Loucy (cell line): ENCODE measurements at regions not wholly inside any gene's neighbourhood (a gene's known extent, or its start where the extent isn't known, plus 50 kb on each side); places are given as distances from the start of the nearest gene placed in this dataset.

Experiments used
- H2AFZ ChIP-seq: fragments of 200-600 bp; sonication (generic); 2 replicates; pipeline ENCODE4 v1.6.0; 2016; ENCODE audit warnings: antibody characterized with exemption, mild to moderate bottlenecking, low read length, moderate library complexity
- H3F3A ChIP-seq: fragments of 200-600 bp; 2 replicates; pipeline ENCODE4 v1.6.0; 2016; ENCODE audit warnings: antibody characterized with exemption, low read depth, mild to moderate bottlenecking
- H3K27me3 ChIP-seq: fragments of 200-600 bp; sonication (generic); 2 replicates; pipeline ENCODE4 v1.6.1; 2014; ENCODE audit warnings: low read length, mild to moderate bottlenecking; ENCODE audit not compliant: insufficient read depth, poor library complexity, severe bottlenecking
- H3K36me3 ChIP-seq: fragments of 200-600 bp; sonication (generic); 2 replicates; pipeline ENCODE4 v1.6.1; 2016; ENCODE audit warnings: low read length; ENCODE audit not compliant: insufficient read depth
- H3K4me1 ChIP-seq: fragments of 200-600 bp; sonication (generic); 2 replicates; pipeline ENCODE4 v1.5.1; 2014; ENCODE audit warnings: low read length, mild to moderate bottlenecking; ENCODE audit not compliant: insufficient read depth, poor library complexity, severe bottlenecking
- H3K4me2 ChIP-seq: fragments of 200-600 bp; sonication (generic); 2 replicates; pipeline ENCODE4 v1.6.0; 2014; ENCODE audit warnings: antibody characterized with exemption, low read length, low read depth, mild to moderate bottlenecking; ENCODE audit not compliant: poor library complexity, severe bottlenecking
- H3K4me3 ChIP-seq: fragments of 200-600 bp; sonication (generic); 2 replicates; pipeline ENCODE4 v1.5.1; 2014; ENCODE audit warnings: low read length, mild to moderate bottlenecking, mixed read lengths; ENCODE audit not compliant: poor library complexity, severe bottlenecking
- H3K79me2 ChIP-seq: fragments of 200-600 bp; sonication (generic); 2 replicates; pipeline ENCODE4 v1.6.1; 2014; ENCODE audit warnings: low read length; ENCODE audit not compliant: insufficient read depth
- H3K9ac ChIP-seq: fragments of 200-600 bp; sonication (generic); 2 replicates; pipeline ENCODE4 v1.6.0; 2014; ENCODE audit warnings: mild to moderate bottlenecking, low read depth, low read length, moderate library complexity; ENCODE audit not compliant: poor library complexity, severe bottlenecking
- H3K9me2 ChIP-seq: fragments of 200-600 bp; sonication (generic); replicated peaks from 2 replicates; pipeline ENCODE4 v1.6.1; 2016; ENCODE audit warnings: low read depth, low read length, mixed read lengths
- H3K9me3 ChIP-seq: fragments of 200-600 bp; sonication (generic); 2 replicates; pipeline ENCODE4 v1.6.1; 2014; ENCODE audit warnings: mild to moderate bottlenecking, antibody characterized with exemption, low read length, low read depth; ENCODE audit not compliant: insufficient read depth
- H4K20me1 ChIP-seq: fragments of 200-600 bp; sonication (generic); 2 replicates; pipeline ENCODE4 v1.6.0; 2014; ENCODE audit warnings: antibody characterized with exemption, low read length, mild to moderate bottlenecking; ENCODE audit not compliant: insufficient read depth, poor library complexity, severe bottlenecking
- EZH2phosphoT487 ChIP-seq: fragments of 200-600 bp; IDR thresholded peaks from 2 replicates; pipeline ENCODE4 v1.6.1; 2018; ENCODE audit warnings: antibody characterized with exemption, mild to moderate bottlenecking, moderate library complexity, borderline replicate concordance
- TF ChIP-seq, protein P1 (sequence below): fragments of 200-600 bp; sonication (generic); conservative IDR thresholded peaks from 2 replicates; pipeline ENCODE4 v1.5.1; 2014; ENCODE audit warnings: mild to moderate bottlenecking, antibody characterized with exemption, low read length

DNA sequence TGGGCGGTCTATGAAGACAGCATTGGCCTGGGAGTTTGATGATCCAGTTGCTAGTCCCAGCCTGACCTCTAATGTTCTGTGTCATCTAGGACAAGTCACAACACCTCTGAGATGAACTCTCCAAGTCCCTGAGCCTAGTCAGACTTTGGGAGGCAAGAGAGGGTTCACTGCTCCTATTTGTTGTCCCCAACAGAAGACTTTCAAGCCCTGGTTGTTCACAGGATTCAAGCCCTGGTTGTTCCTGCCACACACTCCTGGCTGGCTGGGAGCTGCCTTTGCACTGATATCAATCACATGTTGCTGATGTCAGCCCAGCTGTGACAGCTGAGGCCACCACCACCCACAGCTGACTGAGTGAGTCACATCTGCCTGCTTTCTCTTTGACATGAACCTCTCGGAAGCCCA lies 253.2 kb upstream of the RASGEF1B start:
- no peak for TF ChIP-seq EZH2phosphoT487
- TF ChIP-seq, protein P1, sequence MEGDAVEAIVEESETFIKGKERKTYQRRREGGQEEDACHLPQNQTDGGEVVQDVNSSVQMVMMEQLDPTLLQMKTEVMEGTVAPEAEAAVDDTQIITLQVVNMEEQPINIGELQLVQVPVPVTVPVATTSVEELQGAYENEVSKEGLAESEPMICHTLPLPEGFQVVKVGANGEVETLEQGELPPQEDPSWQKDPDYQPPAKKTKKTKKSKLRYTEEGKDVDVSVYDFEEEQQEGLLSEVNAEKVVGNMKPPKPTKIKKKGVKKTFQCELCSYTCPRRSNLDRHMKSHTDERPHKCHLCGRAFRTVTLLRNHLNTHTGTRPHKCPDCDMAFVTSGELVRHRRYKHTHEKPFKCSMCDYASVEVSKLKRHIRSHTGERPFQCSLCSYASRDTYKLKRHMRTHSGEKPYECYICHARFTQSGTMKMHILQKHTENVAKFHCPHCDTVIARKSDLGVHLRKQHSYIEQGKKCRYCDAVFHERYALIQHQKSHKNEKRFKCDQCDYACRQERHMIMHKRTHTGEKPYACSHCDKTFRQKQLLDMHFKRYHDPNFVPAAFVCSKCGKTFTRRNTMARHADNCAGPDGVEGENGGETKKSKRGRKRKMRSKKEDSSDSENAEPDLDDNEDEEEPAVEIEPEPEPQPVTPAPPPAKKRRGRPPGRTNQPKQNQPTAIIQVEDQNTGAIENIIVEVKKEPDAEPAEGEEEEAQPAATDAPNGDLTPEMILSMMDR: peak; percentile 20
- H3K79me2 ChIP-seq: no peaks in the 10 kb centered on the region
- no peaks in the 10 kb centered on the region for H3F3A ChIP-seq
- H3K4me2 ChIP-seq: peak overlapping the region; percentile 25
- H3K9me3 ChIP-seq: no peaks in the 10 kb centered on the region
- H4K20me1 ChIP-seq: no peaks in the 10 kb centered on the region
- H3K4me3 ChIP-seq: no peak overlapping the region
- no peaks in the 10 kb centered on the region for H3K9me2 ChIP-seq
- peaks cover 19% of the 10 kb centered on the region for H3K4me1 ChIP-seq
- H3K36me3 ChIP-seq: no peaks in the 10 kb centered on the region
- H3K27me3 ChIP-seq: no peaks in the 10 kb centered on the region
- no peak overlapping the region for H3K9ac ChIP-seq
- H2AFZ ChIP-seq: no peak overlapping the region

GRCh38 chr4:81723927-81724587 lies 252.3 kb upstream of the RASGEF1B start:
- no peaks in the 10 kb centered on the region for H3K9me3 ChIP-seq
- no peaks in the 10 kb centered on the region for H3K9me2 ChIP-seq
- H3K4me1 ChIP-seq: peaks cover 11% of the 10 kb centered on the region
- H3K79me2 ChIP-seq: no peaks in the 10 kb centered on the region
- no peaks in the 10 kb centered on the region for H4K20me1 ChIP-seq
- H3K36me3 ChIP-seq: no peaks in the 10 kb centered on the region
- no peaks in the 10 kb centered on the region for H3F3A ChIP-seq
- no peak overlapping the region for H3K4me3 ChIP-seq
- H3K9ac ChIP-seq: no peak overlapping the region
- H3K4me2 ChIP-seq: no peak overlapping the region
- H2AFZ ChIP-seq: no peak overlapping the region
- no peaks in the 10 kb centered on the region for H3K27me3 ChIP-seq
- TF ChIP-seq, protein P1: no peak
- TF ChIP-seq EZH2phosphoT487: no peak

DNA sequence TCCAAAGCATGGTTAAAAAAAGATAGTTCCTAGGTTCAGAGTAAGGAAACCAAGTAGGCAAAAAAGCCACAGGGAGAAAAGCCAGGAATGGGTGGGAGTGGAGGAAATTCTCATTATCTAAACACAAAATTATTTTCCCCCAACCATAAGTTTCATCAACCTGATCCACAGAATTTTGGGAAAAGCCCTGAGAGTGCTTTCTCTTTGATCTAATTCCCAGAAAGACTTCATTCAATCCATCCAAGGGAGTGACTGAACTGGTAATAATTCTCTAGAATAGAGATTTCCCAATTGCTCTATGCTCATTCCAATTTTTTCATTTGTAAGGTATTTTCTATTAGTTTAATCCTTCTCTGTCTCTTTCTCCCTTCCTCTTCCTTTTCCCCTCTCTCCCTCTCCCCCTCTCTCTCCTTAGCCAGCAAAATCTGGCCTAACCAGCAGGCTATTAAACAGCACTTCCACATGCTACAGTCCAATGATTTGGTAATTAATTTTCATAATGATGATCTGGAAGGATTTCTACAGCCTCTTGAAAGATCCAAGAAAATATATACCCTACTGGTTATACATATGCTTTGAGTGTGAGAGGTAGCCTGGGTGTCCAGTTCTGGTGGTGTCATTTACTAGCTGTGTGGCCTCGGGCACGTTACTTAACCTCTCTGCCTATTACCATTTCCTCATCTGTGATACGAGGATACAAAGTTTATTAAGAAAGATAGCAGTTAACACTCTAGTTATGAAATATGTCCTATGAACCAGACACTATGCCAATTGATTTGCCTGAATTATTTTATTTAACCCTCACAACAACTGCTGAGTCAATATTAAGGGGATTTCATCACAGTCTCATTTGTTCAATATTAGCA lies 251.5 kb upstream of the RASGEF1B start:
- TF ChIP-seq, protein P1: no peak
- TF ChIP-seq EZH2phosphoT487: no peak
- no peaks in the 10 kb centered on the region for H3K27me3 ChIP-seq
- no peaks in the 10 kb centered on the region for H4K20me1 ChIP-seq
- no peaks in the 10 kb centered on the region for H3K9me3 ChIP-seq
- no peak overlapping the region for H2AFZ ChIP-seq
- H3K4me2 ChIP-seq: no peak overlapping the region
- H3K9ac ChIP-seq: no peak overlapping the region
- no peaks in the 10 kb centered on the region for H3K9me2 ChIP-seq
- no peak overlapping the region for H3K4me3 ChIP-seq
- no peaks in the 10 kb centered on the region for H3K79me2 ChIP-seq
- H3F3A ChIP-seq: no peaks in the 10 kb centered on the region
- H3K4me1 ChIP-seq: peaks cover 11% of the 10 kb centered on the region
- H3K36me3 ChIP-seq: no peaks in the 10 kb centered on the region
